Medulla oblongata (tissue), 1 donor: ENCODE measurements at regions not wholly inside any gene's neighbourhood (a gene's known extent, or its start where the extent isn't known, plus 50 kb on each side); places are given as distances from the start of the nearest gene placed in this dataset.
"Not testable (repeated sequence)": the region's sequence is repeated elsewhere in the genome, so short reads cannot be mapped to it uniquely, and the experiment has no call there.

Source experiments
- DNase-seq: peaks from one replicate; pipeline ENCODE4 v3.0.0-alpha.2; 2015; ENCODE audit errors: extremely low spot score

DNA sequence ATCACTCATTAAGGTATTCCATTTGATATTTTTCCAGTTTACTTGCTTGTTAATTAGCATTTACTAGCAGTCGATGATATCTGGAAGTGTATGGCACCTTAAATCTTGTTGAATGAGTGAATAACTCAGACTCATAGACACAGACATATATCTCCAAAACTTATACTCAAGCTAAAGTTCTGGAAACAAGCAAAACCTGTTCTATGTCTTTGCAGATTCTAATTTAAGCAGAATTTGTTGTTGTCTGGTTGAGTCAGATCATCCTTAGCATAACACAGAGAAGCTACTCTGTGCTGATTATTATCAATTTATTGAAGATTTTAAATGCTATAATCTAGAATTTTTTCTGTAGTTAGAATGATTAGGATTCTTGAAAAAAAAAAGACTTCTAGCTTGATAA, 296.2 kb downstream of the MDFIC start:
- no peak for DNase-seq

DNA sequence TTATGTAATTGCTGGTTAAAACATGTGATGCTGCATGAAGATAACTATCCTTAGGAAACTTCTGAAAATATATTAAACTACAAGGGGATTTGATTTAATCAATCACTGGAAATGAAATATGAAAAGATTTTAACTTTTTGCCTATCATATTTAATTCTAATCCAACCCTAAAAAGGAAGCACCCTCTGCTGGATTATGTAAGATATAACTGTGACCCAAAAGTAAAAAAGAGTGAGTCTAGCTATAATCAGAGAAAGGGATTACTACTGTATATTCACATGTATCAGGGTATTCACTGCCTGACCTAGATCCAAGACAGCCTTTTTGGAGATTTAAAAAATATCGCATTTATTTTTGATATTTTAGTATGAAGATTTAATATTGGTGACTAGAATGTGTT, 295.5 kb downstream of the MDFIC start:
- DNase-seq: no peak

DNA sequence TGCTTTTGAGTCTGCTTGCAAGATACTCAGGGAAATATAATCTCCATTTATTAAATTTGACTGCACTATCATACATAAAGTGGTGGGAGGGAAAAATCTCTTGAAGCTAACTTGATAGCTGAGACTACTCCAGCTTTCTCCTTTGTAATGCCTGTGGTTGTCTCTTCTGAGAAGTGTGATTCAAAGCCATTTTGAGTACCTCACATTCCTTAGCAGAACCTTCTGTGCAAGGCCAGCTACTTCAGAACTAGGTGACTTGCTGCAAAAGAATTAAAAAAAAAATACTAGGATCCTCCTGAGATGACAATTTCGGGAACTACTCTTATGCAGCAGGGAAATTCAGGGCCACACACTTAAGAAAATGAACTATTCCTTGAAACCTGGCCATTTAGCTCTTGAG, 294.8 kb downstream of the MDFIC start:
- DNase-seq: no peak

DNA sequence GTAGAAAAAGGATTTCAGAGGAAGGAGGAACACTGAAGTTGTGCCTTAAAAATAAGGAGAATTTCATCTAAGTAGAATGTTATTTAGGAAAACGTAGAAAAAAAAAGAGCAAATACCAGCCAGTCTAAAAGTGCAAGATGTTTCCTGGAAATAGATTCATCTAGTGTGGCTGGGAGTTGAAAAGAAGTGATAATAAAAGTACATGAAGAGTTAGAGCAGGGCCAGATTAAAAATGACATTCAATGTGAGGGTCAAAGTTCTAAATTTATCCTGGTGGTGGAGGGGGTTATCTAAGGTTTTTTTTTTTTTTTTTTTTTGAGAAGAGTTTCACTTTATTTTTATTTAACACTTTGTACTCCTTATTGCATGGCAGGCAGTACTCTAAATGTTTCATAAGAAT, 289.3 kb downstream of the MDFIC start:
- DNase-seq: no peak

DNA sequence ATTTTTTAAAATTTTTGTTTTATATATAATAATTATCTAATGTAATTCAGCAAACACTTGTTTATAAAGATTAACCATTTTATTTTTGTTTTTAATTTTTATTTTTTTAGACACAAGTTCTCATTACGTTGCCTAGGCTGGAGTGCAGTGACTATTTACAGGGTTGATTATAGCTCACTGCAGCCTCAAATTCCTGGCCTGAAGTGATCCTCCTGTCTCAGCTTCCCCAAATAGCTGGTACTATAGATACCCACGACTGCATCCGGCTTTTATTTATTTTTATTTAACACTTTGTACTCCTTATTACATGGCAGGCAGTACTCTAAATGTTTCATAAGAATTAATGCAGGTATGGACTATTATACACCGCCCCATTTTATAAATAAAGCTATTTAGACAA, 288.7 kb downstream of the MDFIC start:
- no peak for DNase-seq

DNA sequence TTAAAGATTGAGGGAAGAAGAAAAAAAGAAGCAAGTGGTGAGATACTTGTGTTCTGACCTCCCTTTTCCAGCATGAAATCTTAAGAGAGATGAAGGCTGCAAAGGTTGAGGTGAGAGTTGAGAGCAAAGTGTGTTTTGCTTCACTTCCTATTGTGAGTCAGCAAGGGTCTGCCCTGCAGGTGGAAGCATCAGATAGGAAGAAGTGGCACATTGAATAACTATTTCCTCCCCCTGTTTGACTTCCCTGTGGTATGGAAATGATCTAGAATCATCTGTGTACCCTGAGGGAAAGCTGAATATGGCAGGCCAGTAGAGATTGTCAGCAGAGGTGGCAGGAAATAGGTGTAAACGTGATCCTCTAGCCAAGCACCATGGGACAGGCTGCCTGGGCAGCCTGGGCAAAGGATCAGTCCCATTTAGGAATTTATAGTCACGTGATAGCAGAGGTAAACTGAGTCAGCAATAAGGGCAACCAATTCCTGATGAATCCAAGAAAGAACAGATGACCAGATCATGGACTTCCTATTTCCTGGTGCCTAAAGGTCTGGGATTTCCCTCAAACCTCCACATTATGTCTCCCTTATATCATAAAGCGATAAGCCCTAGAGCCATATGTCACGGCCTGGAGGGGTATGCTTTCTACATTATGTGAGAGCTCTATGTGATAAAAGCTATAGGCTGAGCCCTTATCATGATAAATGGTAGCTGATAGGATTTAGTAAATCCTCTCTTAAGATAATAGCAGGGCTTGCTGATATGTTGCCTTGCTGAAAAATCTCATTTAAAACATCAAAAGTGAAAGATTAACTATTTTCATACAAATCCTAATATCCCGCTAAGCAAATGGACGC, 287.0 kb downstream of the MDFIC start:
- DNase-seq: no peak

DNA sequence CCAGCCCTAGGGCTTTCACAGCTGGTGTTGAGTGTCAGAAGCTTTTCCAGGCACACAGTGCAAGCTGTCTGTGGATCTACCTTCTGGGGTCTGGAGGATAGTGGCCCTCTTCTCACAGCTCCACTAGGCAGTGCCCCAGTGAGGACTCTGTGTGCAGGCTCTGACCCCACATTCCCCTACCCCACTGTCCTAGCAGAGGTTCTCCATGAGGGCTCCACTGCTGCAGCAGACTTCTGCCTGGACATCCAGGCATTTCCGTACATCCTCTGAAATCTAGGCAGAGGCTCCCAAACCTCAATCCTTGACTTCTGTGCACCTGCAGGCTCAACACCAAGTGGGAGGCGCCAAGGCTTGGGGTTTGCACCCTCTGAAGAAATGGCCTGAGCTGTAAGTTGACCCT, 284.5 kb downstream of the MDFIC start:
- not testable (repeated sequence) for DNase-seq

DNA sequence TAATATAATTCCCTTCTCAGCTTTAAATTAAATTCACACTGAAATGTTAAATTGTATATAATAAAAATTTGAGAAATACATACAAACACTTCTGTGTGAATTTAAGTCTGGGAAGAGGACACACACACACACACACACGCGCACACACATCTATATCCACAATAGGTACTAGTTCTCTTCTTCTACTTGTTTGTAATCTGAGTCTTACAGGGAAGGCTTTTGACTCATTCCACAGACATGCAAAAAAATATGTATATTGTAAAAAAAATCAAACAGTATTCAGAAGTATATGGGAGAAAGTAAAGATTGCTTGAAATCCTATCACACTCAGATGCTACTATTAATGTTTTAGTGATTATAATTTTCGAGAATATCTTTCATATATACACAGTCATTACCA, 276.2 kb downstream of the MDFIC start:
- DNase-seq: no peak

DNA sequence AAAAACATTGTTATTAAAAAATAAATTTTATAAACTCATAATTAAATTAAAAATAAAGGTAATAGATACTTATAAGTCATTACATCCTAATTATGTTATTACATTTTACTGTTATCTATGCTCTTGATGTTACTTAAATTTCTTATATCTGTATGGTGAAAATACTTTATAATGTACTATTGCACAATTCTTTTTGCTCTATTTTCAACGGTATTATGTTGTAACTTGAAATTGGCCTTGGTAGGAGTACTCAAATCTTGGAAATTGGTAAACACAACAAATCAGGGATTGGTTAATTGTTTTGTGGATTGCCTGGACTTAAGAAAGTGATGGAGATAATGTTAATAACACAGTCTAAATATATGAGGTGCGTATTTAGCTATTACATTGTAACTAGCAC, 273.3 kb downstream of the MDFIC start:
- no peak for DNase-seq

DNA sequence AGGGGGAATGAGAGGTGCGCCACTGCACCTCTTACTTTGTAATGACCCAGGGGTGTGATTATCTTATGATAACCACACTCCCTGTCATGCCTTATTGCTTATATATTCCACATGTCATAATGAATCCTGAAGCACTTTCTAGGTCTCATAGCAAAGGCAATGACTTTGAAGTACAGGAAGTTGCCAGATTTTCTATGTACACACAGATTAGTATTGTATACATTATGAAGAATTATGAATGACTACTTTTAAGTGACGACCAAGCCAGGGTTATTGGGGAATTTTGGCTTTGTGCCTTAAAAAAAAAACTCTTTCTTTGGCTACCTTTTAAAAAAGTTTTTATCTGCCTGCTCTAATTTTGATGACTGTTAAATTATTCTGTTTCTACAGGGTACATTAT, 269.6 kb downstream of the MDFIC start:
- DNase-seq: no peak

DNA sequence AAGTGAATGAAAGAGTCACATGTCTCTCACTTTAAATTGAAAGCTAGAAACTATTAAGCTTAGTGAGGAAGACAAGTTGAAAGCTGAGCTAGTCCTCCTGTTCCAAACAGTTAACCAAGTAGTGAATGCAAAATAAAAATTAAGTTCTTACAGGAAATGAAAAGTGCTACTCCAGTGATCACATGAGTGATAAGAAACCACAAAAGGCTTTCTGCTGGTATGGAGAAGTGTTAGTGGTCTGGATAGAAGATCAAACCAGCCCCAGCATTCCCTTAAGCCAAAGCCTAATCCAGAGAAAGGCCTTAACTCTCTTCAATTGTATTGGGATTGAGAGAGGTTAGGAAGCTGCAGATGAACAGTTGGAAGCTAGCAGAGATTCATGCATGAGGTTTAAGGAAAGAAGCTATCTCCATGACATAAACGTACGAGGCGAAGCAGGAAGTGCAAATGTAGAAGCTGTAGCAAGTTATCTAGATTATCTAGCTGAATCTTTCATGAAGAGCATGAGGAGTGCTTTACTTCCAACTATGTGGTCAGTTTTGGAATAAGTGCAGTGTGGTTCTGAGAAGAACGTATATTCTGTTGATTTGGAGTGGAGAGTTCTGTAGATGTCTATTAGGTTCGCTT, 261.6 kb downstream of the MDFIC start:
- DNase-seq: no peak

DNA sequence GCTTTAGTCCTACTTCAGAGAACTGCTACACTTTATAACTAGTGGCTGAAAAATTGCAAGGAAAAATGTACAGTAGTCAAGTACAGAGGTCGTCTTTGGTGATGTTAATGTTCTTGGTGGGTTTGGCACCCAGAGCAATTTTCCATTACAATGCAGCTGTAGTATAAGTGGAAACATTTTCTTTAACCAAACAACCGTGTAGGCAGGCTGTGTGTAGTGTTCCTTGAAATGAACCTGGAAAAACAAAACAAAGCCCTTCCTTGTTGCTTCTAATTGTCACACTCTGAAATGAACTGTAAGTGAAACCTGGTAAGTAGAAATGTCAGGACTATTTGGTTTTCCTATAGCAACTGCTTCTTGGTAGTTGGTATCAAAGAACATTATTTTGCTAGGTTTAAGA, 256.9 kb downstream of the MDFIC start:
- DNase-seq: no peak

DNA sequence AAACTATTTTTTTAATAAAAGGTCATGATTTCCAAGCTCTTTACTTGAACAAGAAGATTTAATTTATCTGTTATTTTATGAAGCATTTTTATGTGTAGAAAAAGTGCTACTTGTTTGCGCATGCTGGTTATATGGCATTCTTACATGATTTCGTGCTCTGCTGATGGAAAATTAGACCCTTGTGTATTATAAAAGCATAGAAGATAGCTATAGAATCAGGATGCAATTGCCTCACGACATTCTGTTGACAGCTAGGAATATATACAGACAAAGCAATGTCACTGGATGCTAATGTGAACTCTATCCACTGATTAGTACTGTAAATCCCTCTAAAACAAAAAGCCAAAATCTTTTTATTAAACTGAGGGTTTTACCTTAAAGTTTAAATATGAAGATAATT, 255.9 kb downstream of the MDFIC start:
- DNase-seq: no peak

DNA sequence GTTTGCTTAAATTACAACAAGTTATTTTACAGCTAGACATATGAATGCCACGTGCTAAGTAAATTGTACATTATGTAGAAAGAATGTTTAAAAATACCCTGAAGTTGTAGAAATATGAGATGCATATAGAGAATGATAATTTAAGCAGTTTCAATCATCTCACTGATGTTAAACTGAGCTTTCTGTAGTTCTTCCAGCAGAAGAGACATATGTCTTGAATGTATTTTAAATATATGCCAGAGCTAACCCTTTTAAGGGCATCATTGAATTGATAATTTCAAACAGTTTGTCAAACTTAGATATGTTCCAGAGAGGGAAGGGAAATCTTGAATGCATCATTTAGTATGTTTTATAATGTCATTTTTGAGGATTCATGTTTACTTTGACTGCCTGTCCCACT, 255.2 kb downstream of the MDFIC start:
- no peak for DNase-seq

DNA sequence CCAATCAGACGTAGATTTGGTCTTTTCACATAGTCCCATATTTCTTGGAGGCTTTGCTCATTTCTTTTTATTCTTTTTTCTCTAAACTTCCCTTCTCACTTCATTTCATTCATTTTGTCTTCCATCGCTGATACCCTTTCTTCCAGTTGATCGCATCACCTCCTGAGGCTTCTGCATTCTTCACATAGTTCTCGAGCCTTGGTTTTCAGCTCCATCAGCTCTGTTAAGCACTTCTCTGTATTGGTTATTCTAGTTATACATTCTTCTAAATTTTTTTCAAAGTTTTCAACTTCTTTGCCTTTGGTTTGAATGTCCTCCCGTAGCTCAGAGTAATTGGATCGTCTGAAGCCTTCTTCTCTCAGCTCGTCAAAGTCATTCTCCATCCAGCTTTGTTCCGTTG, 250.5 kb downstream of the MDFIC start:
- DNase-seq: not testable (repeated sequence)

DNA sequence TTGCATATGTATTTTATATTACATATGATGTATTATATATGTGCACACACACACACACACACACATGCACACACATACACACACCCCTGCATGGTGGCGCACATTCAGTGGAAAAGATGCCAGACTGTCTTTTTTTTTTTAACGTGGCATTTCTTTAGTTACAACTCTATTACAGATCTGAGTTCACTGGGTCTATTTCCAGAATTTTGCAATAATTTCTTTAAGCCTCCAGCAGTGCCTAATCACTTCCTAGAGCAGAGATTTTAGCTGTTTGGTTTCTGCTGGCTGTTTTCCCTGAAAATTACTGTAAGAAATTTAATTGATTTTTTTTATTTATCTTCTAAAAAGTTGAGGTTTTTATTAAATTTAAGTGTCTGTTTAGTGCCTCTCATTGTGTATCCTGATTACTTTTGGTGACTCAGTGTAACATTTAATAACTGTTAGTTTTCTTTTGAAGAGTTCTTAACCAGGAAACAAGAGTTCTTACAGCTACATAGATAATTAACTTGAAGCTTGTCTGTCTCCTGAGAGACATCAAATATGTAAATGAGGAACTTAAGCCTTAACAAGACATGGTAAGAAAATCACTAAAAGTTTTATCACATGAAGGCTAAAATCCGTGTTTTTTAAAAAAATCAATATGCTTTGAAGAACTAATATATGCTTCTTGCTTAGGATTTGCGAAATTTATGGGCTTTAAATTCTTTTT, 232.0 kb downstream of the MDFIC start:
- DNase-seq: no peak

DNA sequence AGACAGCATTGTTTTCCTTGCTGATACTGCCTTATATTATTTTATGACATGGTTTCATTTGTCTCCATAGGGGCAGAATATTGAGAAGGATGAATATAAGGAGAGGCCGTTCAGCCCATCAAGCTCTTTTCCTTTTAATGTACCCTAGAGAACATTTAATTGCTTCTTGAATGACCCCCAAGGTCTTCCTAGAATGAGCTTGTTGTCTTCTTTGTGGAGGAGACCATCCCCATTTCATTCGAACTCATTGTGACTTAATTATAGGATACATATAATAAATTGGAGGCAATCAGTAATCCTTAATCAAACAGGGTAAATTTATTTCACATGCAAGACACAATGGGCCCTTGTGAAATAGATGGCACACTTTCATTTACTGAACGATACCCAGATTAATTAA, 231.3 kb downstream of the MDFIC start:
- DNase-seq: no peak

DNA sequence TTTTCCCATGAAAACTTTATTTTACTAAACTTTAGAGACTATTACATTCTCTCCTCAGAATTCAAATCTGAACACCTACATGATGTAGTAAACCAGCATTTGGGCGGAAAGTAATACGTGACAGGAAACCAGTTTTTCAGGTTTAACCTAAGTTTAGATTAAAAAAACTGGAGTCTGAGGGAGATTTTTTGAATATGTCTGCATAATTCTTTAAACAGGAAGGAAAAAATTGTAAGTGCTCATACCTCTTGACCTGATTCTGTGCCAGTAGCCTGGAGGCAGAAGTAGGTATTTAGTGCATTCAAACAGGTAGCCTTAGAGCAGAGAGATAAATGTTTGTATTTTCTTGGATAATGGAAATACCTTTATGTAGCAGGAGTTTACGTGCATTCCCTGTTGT, 224.3 kb downstream of the MDFIC start:
- DNase-seq: no peak

DNA sequence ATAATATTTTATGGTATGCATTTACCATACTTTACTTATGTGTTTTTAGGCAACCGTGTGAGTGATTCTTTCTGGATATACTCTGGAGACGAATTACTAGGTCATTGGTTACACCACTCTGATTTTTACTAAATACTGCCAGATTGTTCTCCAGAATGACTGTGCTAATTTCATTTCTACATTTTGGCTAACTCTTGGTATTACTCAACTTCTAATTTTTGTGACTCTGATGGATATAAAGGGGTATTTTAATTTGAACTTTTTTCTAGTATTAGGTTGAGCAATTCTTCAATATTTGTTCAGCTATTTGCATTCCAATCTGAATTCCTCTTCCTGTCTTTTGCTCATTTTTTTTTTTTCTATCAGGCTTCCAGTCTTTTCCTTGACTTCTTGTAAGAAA, 223.6 kb downstream of the MDFIC start:
- DNase-seq: no peak

DNA sequence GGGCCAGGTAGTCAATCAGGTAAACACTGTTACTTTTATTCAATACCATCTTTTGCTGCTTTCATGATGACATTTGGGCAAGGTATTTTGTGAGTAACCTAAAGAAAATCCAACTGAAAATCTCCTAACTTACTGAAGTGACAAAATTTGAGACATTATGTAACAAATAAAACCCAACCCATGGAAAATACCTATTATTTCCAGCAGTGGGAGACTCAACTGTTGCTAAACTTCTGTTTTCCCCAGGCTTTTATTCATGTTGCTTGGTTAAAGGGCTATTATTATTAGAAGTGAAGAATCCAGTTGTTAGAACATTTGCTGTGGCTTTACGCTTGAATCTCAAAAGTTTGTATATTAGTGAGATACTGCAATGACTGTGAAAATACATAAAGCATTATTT, 215.9 kb downstream of the MDFIC start:
- no peak for DNase-seq

DNA sequence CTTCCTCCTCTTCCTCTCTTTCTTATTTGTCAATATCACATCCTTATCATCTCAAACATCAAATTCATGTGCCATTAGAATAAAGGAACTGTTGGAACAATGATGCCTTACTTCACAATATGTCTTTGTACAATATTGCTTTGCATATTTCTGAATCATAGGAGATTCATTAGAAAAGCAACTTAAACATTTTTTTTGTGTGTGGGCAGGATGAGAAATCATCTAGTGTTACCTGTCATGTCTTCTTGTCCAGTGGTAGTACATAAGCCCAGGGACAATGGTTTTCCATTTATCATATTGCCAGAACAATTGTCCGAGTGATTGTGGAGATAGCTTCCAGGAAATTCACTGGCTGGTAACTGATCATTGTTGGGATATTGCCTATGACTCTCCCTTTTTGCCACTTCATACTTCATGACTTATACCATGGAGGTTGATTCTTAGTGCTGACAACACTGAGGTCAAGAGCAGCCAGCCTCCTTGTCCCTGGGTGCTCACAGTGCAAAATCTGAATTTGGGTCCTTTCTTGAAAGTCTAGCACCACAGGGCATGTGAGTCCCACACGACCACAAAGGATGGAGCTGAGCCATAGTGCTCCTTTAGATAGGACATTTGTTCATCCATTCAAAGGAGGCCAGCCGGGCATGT, 215.0 kb downstream of the MDFIC start:
- DNase-seq: no peak

DNA sequence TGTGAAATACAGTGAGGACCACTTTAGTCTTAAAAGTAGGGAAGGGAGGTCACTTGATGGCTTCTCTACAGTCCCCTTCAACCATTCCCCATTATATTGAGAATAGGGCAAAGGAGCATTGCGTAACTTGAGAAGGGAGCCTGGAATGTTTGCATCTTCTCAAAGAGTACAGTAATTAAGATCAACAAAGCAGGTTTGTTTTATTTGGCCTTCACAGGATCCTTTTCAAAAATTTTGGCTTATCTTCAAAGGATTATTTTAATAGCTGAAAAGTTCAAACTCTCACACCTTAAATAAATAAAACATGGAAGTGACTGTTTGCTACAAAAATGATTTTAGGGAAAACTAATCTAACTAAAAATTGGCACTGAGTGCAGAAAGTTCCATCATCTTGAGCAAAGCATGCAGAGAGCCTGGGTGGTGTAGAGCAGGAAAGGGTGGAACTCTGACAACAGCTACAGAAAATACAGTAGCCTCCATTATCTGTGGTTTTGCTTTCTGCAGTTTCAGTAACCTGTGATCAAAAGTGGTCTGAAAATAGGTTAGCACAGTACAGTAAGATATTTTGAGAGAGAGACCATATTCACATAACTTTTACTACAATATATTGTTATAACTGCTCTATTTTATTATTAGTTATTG, 214.0 kb downstream of the MDFIC start:
- DNase-seq: no peak
